Mucosa of rectum (tissue), 2 donors: ENCODE measurements at regions not wholly inside any gene's neighbourhood (a gene's known extent, or its start where the extent isn't known, plus 50 kb on each side); places are given as distances from the start of the nearest gene placed in this dataset.

ENCODE experiments used
- H3K27ac ChIP-seq, 2 donors: one replicate each; pipeline ENCODE4 v1.7.0; 2013; ENCODE audit warnings: inconsistent platforms in 2 of 2, low read depth in 2 of 2, low read length in 2 of 2
- H3K27me3 ChIP-seq, 2 donors: one replicate each; pipeline ENCODE4 v1.7.0; 2013; ENCODE audit warnings: low read length in 2 of 2; ENCODE audit not compliant: control insufficient read depth in 2 of 2, insufficient read depth in 2 of 2
- H3K36me3 ChIP-seq, 2 donors: one replicate each; pipeline ENCODE4 v1.7.0; 2013; ENCODE audit warnings: low read length in 2 of 2; ENCODE audit not compliant: control insufficient read depth in 2 of 2, insufficient read depth in 2 of 2
- H3K4me1 ChIP-seq, 2 donors: one replicate each; pipeline ENCODE4 v1.7.0; 2013; ENCODE audit warnings: low read length in 2 of 2, mild to moderate bottlenecking in 1 of 2; ENCODE audit not compliant: control insufficient read depth in 2 of 2, insufficient read depth in 2 of 2
- H3K4me3 ChIP-seq, 2 donors: one replicate each; pipeline ENCODE4 v1.7.0; 2013; ENCODE audit warnings: low read length in 2 of 2
- H3K9ac ChIP-seq, 2 donors: one replicate each; pipeline ENCODE4 v1.7.0; 2013; ENCODE audit warnings: low read length in 2 of 2, low read depth in 1 of 2, mild to moderate bottlenecking in 1 of 2
- H3K9me3 ChIP-seq, 2 donors: one replicate each; pipeline ENCODE4 v1.7.0; 2013; ENCODE audit warnings: low read length in 2 of 2; ENCODE audit not compliant: control insufficient read depth in 2 of 2
- donor health status: healthy.
- donor health status: Normal muscosa, but diverticular disease.

DNA sequence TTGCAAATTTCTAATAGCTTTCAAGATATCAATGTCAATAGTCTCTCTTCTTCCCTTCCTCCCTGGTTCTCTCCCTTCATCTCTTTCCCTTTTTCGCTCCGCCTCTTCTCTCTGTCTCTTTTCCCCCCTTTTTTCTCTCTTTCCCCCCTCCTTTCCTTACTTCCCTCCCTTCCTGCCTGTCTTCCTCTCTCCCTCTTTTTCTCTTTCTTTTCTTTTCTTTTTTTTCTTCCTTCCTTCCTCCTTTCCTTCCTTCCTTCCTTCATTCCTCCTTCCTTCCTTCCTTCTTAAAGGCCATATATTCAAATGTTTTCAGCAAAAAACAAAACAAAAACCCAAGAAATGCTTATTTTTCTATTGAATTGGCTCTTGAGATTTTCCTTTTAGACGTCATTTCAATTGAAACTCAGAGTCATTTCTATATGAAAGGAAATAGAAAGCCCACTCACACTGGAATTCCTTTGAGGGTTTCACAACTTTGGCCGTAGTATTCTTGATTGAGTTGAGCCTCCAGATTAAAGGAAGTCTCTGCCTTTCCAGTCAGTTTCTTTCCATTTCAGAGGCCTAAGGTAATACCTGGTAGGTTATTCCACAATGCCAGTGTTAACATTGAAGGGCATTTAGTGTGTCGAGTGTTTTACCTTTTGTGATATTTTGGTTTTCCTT, 551.5 kb downstream of the LMO4 start:
- no peak overlapping the region for H3K27ac ChIP-seq
- no peak overlapping the region for H3K9ac ChIP-seq
- H3K9me3 ChIP-seq, result no peaks in the 10 kb centered on the region
- no peaks in the 10 kb centered on the region for H3K36me3 ChIP-seq
- H3K27me3 ChIP-seq, result no peaks in the 10 kb centered on the region
- peaks cover 0 to 4% of the 10 kb centered on the region in 2 donors for H3K4me1 ChIP-seq
- no peak overlapping the region for H3K4me3 ChIP-seq

DNA sequence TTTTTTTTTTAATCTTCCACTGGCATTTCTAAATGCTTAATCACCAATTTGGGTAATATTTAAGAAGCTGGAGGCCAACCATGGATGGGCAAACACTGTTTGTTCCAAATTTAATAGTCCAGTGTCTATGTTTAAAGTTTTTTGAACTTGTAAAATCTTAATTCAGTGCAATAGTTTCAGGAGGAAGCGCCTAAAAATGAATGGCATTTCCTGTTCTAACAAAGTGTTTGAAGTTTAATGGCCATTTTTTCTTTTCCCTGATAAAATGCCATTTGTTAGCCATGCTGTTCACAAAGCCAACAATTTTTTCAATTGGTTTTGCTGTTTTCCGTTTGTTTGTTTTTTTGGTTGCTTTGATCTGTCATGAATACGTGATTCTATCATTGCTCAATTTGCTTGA, 552.1 kb downstream of the LMO4 start:
- H3K9me3 ChIP-seq, result no peaks in the 10 kb centered on the region
- no peaks in the 10 kb centered on the region for H3K36me3 ChIP-seq
- no peak overlapping the region for H3K4me3 ChIP-seq
- no peak overlapping the region for H3K27ac ChIP-seq
- H3K9ac ChIP-seq, result no peak overlapping the region
- H3K27me3 ChIP-seq, result no peaks in the 10 kb centered on the region
- H3K4me1 ChIP-seq, result peaks cover 0 to 7% of the 10 kb centered on the region in 2 donors

DNA sequence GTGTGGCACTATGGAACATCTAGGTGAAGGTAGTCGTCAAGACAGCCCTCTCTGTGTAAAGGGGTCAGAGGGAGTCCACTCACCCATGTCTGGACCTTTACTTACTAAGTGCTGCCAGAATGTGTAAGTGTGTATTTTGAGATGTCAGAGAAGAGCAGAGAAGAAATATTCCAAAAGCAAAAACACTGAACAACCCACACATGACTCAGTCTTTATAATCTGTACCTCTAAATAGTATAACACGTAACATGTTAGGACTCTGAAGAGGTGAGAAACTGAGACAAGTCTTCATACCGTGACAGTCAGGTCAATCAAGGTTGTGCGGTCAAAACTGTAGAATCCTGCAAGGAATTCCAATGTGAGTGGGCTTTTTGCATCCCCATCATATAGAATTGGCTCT, 555.2 kb downstream of the LMO4 start:
- peaks cover 0 to 11% of the 10 kb centered on the region in 2 donors for H3K4me1 ChIP-seq
- no peaks in the 10 kb centered on the region for H3K9me3 ChIP-seq
- no peaks in the 10 kb centered on the region for H3K27me3 ChIP-seq
- H3K9ac ChIP-seq, result no peak overlapping the region
- no peaks in the 10 kb centered on the region for H3K36me3 ChIP-seq
- no peak overlapping the region for H3K27ac ChIP-seq
- no peak overlapping the region for H3K4me3 ChIP-seq

DNA sequence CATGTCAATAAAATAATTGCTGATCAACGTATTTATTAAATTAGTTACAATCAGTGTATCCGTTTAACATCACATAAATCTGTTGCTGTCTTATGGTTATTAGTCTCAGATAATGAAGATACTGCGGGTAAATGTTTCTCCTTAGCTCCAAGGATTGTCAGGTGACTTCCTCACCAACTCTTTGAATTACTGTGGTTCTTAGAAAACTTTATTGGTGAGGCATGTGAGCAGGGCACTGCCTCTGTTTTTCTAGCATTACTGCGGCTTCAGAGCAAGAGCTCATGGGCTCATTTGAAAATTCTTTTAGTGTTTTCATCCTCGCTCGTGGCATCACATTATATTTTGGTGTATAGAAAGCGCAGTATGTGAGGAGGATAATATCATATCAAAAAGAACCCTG, 555.9 kb downstream of the LMO4 start:
- no peak overlapping the region for H3K4me3 ChIP-seq
- no peaks in the 10 kb centered on the region for H3K27me3 ChIP-seq
- H3K4me1 ChIP-seq, result peaks cover 0 to 11% of the 10 kb centered on the region in 2 donors
- H3K27ac ChIP-seq, result no peak overlapping the region
- H3K36me3 ChIP-seq, result no peaks in the 10 kb centered on the region
- no peaks in the 10 kb centered on the region for H3K9me3 ChIP-seq
- H3K9ac ChIP-seq, result no peak overlapping the region

DNA sequence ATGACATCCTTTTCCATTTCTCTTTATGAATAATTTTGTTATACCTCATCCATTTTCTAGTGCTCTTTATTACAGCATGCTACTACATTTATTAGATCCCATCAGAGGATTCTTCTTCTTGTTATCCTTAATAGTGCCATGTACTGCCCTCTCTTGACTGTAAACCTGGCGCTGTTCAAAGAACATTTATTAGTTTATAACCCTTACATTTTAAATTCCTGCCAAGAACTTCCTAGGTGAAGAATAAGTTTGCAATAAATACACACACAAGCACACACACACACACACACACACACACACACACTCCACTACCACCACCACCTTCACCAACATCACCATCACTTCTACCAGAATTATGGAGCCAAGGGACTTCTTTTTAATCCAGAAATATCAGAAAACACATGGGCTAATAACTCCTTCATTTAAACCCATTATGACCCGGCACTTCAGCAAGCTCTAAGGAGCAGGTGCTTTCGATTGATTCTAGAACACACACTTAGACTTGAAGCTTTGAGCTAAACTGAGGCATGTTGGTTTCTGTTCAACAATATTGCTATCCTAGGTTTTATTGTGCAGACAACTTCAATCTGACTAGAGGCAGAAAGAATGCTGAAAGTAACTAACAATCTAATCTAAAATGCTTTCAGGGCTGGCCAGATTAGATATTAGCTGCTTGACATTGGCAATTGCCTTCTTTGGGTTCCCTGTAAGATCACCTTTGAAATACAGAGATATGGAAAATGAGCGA, 556.8 kb downstream of the LMO4 start:
- H3K4me3 ChIP-seq, result no peak overlapping the region
- no peak overlapping the region for H3K27ac ChIP-seq
- H3K4me1 ChIP-seq, result peaks cover 0 to 11% of the 10 kb centered on the region in 2 donors
- H3K36me3 ChIP-seq, result no peaks in the 10 kb centered on the region
- H3K27me3 ChIP-seq, result no peaks in the 10 kb centered on the region
- no peak overlapping the region for H3K9ac ChIP-seq
- no peaks in the 10 kb centered on the region for H3K9me3 ChIP-seq

DNA sequence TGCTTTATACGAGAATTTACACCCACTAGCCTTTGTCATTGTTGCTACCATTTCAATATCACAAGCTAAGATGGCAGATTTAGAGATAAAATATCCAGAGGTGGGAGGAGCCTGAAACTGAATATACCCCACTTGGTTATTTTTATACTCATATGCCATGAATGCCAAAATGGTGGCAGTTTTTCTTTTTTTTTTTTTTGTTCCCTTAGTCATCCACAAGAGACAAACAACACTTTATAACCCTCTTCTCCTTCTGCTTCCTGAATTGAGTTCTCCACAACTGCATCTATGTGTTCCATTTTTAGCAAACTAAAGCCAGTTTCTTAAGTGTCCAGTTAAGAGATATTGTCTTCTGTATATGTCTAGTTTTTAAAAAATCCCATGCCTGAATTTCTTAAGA, 558.4 kb downstream of the LMO4 start:
- Histone ChIP-seq H3K36me3 (no peaks in the 10 kb centered on the region), H3K9ac (no peak overlapping the region), H3K4me1 (peaks cover 0 to 11% of the 10 kb centered on the region in 2 donors), H3K27me3 (no peaks in the 10 kb centered on the region), H3K4me3 (no peak overlapping the region), H3K27ac (no peak overlapping the region), H3K9me3 (no peaks in the 10 kb centered on the region)

DNA sequence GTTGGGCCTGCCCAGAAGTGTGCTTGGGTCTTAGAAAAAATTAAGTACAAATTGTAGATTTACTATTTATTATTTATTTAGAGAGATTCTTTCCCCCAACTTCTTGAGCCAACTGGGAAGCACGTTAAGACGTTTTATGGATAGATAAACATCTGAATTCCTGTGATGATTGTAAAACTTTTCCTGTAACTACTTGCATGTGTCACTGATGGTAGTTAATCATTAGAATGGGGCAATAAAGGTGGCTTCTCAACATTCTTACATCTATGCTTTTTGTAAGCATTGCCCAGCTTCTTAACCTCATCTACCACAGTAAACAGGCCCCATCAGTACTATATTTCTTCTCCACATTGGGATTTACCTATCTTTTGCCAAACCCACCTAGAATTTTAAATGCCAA, 559.8 kb downstream of the LMO4 start:
- no peak overlapping the region for H3K27ac ChIP-seq
- H3K36me3 ChIP-seq, result no peaks in the 10 kb centered on the region
- H3K27me3 ChIP-seq, result no peaks in the 10 kb centered on the region
- H3K9me3 ChIP-seq, result no peaks in the 10 kb centered on the region
- no peak overlapping the region for H3K4me3 ChIP-seq
- no peak overlapping the region for H3K9ac ChIP-seq
- peaks cover 0 to 11% of the 10 kb centered on the region in 2 donors for H3K4me1 ChIP-seq

DNA sequence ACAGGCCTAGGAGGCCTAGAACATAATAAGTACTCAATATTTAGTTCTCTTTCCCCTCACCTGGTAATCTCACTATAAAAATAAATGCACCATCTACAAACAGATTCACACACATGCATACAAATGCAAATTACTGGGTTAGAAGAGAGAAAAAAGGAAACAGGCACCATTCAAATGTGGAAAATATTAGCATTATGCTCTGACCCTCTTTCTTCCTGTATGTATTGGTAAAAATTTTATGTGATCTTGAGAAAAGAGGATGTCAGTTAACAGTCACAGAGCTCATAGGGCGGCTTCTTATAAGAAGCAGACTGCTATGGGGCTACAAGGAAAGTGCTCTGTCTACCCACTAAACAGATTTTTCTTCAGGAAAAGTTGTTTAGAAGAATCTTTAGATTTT, 565.4 kb downstream of the LMO4 start:
- H3K36me3 ChIP-seq, result no peaks in the 10 kb centered on the region
- H3K27ac ChIP-seq, result no peak overlapping the region
- H3K4me3 ChIP-seq, result no peak overlapping the region
- no peak overlapping the region for H3K9ac ChIP-seq
- H3K27me3 ChIP-seq, result no peaks in the 10 kb centered on the region
- no peaks in the 10 kb centered on the region for H3K4me1 ChIP-seq
- H3K9me3 ChIP-seq, result no peaks in the 10 kb centered on the region

DNA sequence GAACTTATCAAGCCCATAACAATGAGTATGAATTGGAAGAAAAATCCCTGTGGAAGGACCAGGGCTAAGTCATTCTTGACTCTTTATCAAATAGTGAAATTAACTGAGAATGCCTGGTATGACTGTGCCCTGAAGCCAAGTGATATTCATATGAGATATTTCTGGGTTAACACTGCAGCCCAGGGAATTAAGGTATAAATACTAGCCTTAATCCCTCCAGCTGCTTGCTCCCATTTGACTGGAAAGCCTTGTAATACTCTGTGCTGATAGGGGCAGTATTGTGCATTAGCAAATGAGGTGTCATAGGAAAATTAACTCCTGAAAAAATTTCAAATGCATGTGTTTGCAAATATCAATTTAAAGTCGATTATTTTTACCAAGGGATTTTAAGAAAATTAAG, 568.8 kb downstream of the LMO4 start:
- Histone ChIP-seq H3K9me3 (no peaks in the 10 kb centered on the region), H3K36me3 (no peaks in the 10 kb centered on the region), H3K27me3 (no peaks in the 10 kb centered on the region), H3K4me3 (no peak overlapping the region), H3K9ac (no peak overlapping the region), H3K27ac (no peak overlapping the region), H3K4me1 (peaks cover 0 to under 1% of the 10 kb centered on the region in 2 donors)

DNA sequence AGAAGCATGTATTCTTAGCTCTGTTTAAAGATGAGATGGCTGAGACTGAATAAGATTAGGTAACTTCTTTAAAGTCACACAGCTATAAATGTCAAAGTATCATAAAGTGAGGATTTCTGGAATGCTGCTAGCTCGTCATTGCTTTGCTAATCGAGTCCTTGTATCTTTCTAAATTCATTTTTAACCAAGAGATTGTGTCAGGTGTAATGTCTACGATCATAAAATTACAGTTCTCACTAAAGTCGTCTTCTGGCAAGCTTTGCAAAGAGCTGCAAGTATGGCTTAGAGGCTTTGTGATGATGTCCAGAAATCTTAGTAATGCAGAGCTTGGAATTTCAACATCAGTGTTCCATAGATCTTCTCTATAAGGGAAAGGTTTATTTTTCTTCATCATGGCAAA, 569.8 kb downstream of the LMO4 start:
- Histone ChIP-seq H3K36me3 (no peaks in the 10 kb centered on the region), H3K27ac (no peak overlapping the region), H3K27me3 (no peaks in the 10 kb centered on the region)

More for the DNA sequence above, 569.8 kb downstream of the LMO4 start:
- H3K9me3 ChIP-seq, result no peaks in the 10 kb centered on the region
- peaks cover 0 to 5% of the 10 kb centered on the region in 2 donors for H3K4me1 ChIP-seq
- no peak overlapping the region for H3K4me3 ChIP-seq
- H3K9ac ChIP-seq, result no peak overlapping the region
